Endothelial cell (in vitro differentiated cells): ENCODE measurements at regions not wholly inside any gene's neighbourhood (a gene's known extent, or its start where the extent isn't known, plus 50 kb on each side); places are given as distances from the start of the nearest gene placed in this dataset.
"Not testable (repeated sequence)": the region's sequence is repeated elsewhere in the genome, so short reads cannot be mapped to it uniquely, and the experiment has no call there.

Experiments used
- DNase-seq: peaks from one replicate; pipeline ENCODE4 v3.0.0; 2021; ENCODE audit warnings: low spot score
- H3K27ac Mint-ChIP-seq: one replicate; pipeline ENCODE4 v1.8.0; 2021; ENCODE audit warnings: mixed read lengths, inconsistent platforms; ENCODE audit not compliant: unreplicated experiment
- H3K27me3 Mint-ChIP-seq: one replicate; pipeline ENCODE4 v1.8.0; 2021; ENCODE audit warnings: mild to moderate bottlenecking, moderate library complexity, mixed read lengths, inconsistent platforms; ENCODE audit not compliant: unreplicated experiment
- H3K36me3 Mint-ChIP-seq: one replicate; pipeline ENCODE4 v1.8.0; 2021; ENCODE audit warnings: mild to moderate bottlenecking, low read depth, mixed read lengths, inconsistent platforms; ENCODE audit not compliant: unreplicated experiment
- H3K4me1 Mint-ChIP-seq: one replicate; pipeline ENCODE4 v1.8.0; 2021; ENCODE audit warnings: mild to moderate bottlenecking, mixed read lengths, inconsistent platforms; ENCODE audit not compliant: unreplicated experiment
- H3K4me3 Mint-ChIP-seq: one replicate; pipeline ENCODE4 v1.8.0; 2021; ENCODE audit warnings: mild to moderate bottlenecking, mixed read lengths, inconsistent platforms; ENCODE audit not compliant: unreplicated experiment
- H3K9me3 Mint-ChIP-seq: one replicate; pipeline ENCODE4 v1.8.0; 2021; ENCODE audit warnings: mixed read lengths, inconsistent platforms; ENCODE audit not compliant: unreplicated experiment
- CTCF ChIP-seq: fragments of 200-600 bp; sonication (generic); IDR thresholded peaks from one replicate; pipeline ENCODE4 v1.5.0; 2021; ENCODE audit warnings: antibody characterized with exemption; ENCODE audit not compliant: unreplicated experiment

GRCh38 chr3:88301996-88302393 is 152.2 kb downstream of the C3orf38 start:
- TF ChIP-seq CTCF: no peak
- Mint-ChIP-seq H3K4me3 (no peak overlapping the region), H3K27me3 (peaks cover 4% of the 10 kb centered on the region), H3K36me3 (no peaks in the 10 kb centered on the region), H3K4me1 (no peaks in the 10 kb centered on the region), H3K27ac (no peak overlapping the region), H3K9me3 (no peaks in the 10 kb centered on the region)
- no peak for DNase-seq

GRCh38 chr3:88303331-88303904 is 153.7 kb downstream of the C3orf38 start:
- not testable (repeated sequence) for H3K9me3 Mint-ChIP-seq, H3K36me3 Mint-ChIP-seq, H3K4me3 Mint-ChIP-seq, DNase-seq, H3K27ac Mint-ChIP-seq, H3K27me3 Mint-ChIP-seq, H3K4me1 Mint-ChIP-seq

GRCh38 chr3:88307666-88308065 is 157.9 kb downstream of the C3orf38 start:
- Mint-ChIP-seq H3K4me1 (no peaks in the 10 kb centered on the region), H3K4me3 (no peak overlapping the region), H3K9me3 (no peaks in the 10 kb centered on the region), H3K27me3 (peaks cover 4% of the 10 kb centered on the region), H3K36me3 (no peaks in the 10 kb centered on the region), H3K27ac (no peak overlapping the region)
- TF ChIP-seq CTCF: no peak
- no peak for DNase-seq

GRCh38 chr3:88311826-88312225 is 162.1 kb downstream of the C3orf38 start:
- no peak for TF ChIP-seq CTCF
- H3K4me1 Mint-ChIP-seq: no peaks in the 10 kb centered on the region
- no peaks in the 10 kb centered on the region for H3K27me3 Mint-ChIP-seq
- no peak overlapping the region for H3K27ac Mint-ChIP-seq
- H3K9me3 Mint-ChIP-seq: no peaks in the 10 kb centered on the region
- no peaks in the 10 kb centered on the region for H3K36me3 Mint-ChIP-seq
- H3K4me3 Mint-ChIP-seq: no peak overlapping the region
- no peak for DNase-seq

- Mint-ChIP-seq H3K4me3 (no peak overlapping the region), H3K36me3 (no peaks in the 10 kb centered on the region), H3K27ac (no peak overlapping the region), H3K27me3 (no peaks in the 10 kb centered on the region), H3K9me3 (no peaks in the 10 kb centered on the region), H3K4me1 (no peaks in the 10 kb centered on the region)
- no peak for DNase-seq
- no peak for TF ChIP-seq CTCF
Measured at GRCh38 chr3:88312256-88312655, 162.5 kb downstream of the C3orf38 start.

GRCh38 chr3:88318067-88318466 is 168.3 kb downstream of the C3orf38 start:
- peaks cover 1% of the 10 kb centered on the region for H3K27me3 Mint-ChIP-seq
- H3K9me3 Mint-ChIP-seq: no peaks in the 10 kb centered on the region
- TF ChIP-seq CTCF: no peak
- no peaks in the 10 kb centered on the region for H3K36me3 Mint-ChIP-seq
- H3K27ac Mint-ChIP-seq: no peak overlapping the region
- no peak for DNase-seq
- no peaks in the 10 kb centered on the region for H3K4me1 Mint-ChIP-seq
- no peak overlapping the region for H3K4me3 Mint-ChIP-seq
